ENCODE measurements at regions not wholly inside any gene's neighbourhood (a gene's known extent, or its start where the extent isn't known, plus 50 kb on each side); places are given as distances from the start of the nearest gene placed in this dataset.
A peak's percentile ranks its signal among the peaks of the same experiment; 100 is the strongest.

GRCh38 chr4:143025081-143025704 is 159.5 kb upstream of the USP38 start:
- Histone ChIP-seq H3K4me3 (ENCODE audit: low read length) (no peak overlapping the region), H2AK5ac (ENCODE audit: low read length) (no peak overlapping the region), H3K23ac (ENCODE audit: low read length) (no peak overlapping the region), H2BK5ac (ENCODE audit: low read length) (no peak overlapping the region), H3K4me2 (ENCODE audit: low read length) (no peak overlapping the region), H3K56ac (ENCODE audit: low read length) (peak overlapping the region; percentile 66), H3K36me3 (ENCODE audit: control insufficient read depth, insufficient read depth, low read length) (no peaks in the 10 kb centered on the region), H2BK15ac (replicated peaks; ENCODE audit: low read depth) (no peak overlapping the region), H3K4ac (ENCODE audit: low read depth, low read length) (peak overlapping the region; percentile 20), H3K27ac (ENCODE audit: low read depth, low read length) (no peak overlapping the region), H3K4me1 (ENCODE audit: control insufficient read depth, low read depth, low read length) (no peaks in the 10 kb centered on the region), H2BK120ac (ENCODE audit: low read depth, low read length) (no peak overlapping the region), H3K27me3 (ENCODE audit: insufficient read depth, low read length, poor library complexity) (no peaks in the 10 kb centered on the region), H3K79me1 (ENCODE audit: low read length) (no peaks in the 10 kb centered on the region), H3K18ac (ENCODE audit: low read length) (peak overlapping the region; percentile 22), H3K9ac (ENCODE audit: low read length) (no peak overlapping the region), H3K79me2 (ENCODE audit: control insufficient read depth, insufficient read depth, low read length) (no peaks in the 10 kb centered on the region), H4K5ac (ENCODE audit: low read length) (no peak overlapping the region), H4K8ac (ENCODE audit: low read depth, low read length) (no peak overlapping the region)
- no CpG with 5 or more reads among the region's 3 CpGs for WGBS (ENCODE audit: extremely low coverage, insufficient coverage, low lambda C conversion rate)
- peak; percentile 80 for DNase-seq

- no CpG with 5 or more reads among the region's 1 CpG for WGBS (ENCODE audit: extremely low coverage, insufficient coverage, low lambda C conversion rate)
- Histone ChIP-seq H3K23ac (ENCODE audit: low read length) (no peak overlapping the region), H3K18ac (ENCODE audit: low read length) (no peak overlapping the region), H3K4ac (ENCODE audit: low read depth, low read length) (no peak overlapping the region), H3K4me2 (ENCODE audit: low read length) (no peak overlapping the region), H3K27me3 (ENCODE audit: insufficient read depth, low read length, poor library complexity) (no peaks in the 10 kb centered on the region), H4K5ac (ENCODE audit: low read length) (no peak overlapping the region), H3K36me3 (ENCODE audit: control insufficient read depth, insufficient read depth, low read length) (no peaks in the 10 kb centered on the region), H2BK120ac (ENCODE audit: low read depth, low read length) (no peak overlapping the region), H2BK5ac (ENCODE audit: low read length) (no peak overlapping the region), H3K9ac (ENCODE audit: low read length) (no peak overlapping the region), H3K4me3 (ENCODE audit: low read length) (no peak overlapping the region), H2AK5ac (ENCODE audit: low read length) (no peak overlapping the region), H4K8ac (ENCODE audit: low read depth, low read length) (no peak overlapping the region), H3K4me1 (ENCODE audit: control insufficient read depth, low read depth, low read length) (no peaks in the 10 kb centered on the region), H3K79me1 (ENCODE audit: low read length) (no peaks in the 10 kb centered on the region), H3K56ac (ENCODE audit: low read length) (no peak overlapping the region), H3K27ac (ENCODE audit: low read depth, low read length) (no peak overlapping the region), H2BK15ac (replicated peaks; ENCODE audit: low read depth) (no peak overlapping the region), H3K79me2 (ENCODE audit: control insufficient read depth, insufficient read depth, low read length) (no peaks in the 10 kb centered on the region)
- DNase-seq = no peak
These were observed 158.1 kb upstream of the USP38 start for GRCh38 chr4:143026459-143027170.

GRCh38 chr4:143035661-143036060 is 149.1 kb upstream of the USP38 start:
- H3K4me1 ChIP-seq (ENCODE audit: control insufficient read depth, low read depth, low read length) = no peaks in the 10 kb centered on the region
- no peak overlapping the region for H2AK5ac ChIP-seq (ENCODE audit: low read length)
- no peak overlapping the region for H4K8ac ChIP-seq (ENCODE audit: low read depth, low read length)
- H3K79me1 ChIP-seq (ENCODE audit: low read length) = no peaks in the 10 kb centered on the region
- no peak overlapping the region for H4K5ac ChIP-seq (ENCODE audit: low read length)
- H2BK120ac ChIP-seq (ENCODE audit: low read depth, low read length) = no peak overlapping the region
- no peak overlapping the region for H3K9ac ChIP-seq (ENCODE audit: low read length)
- H3K79me2 ChIP-seq (ENCODE audit: control insufficient read depth, insufficient read depth, low read length) = no peaks in the 10 kb centered on the region
- H3K18ac ChIP-seq (ENCODE audit: low read length) = no peak overlapping the region
- no peak overlapping the region for H2BK15ac ChIP-seq (replicated peaks; ENCODE audit: low read depth)
- no CpG with 5 or more reads among the region's 1 CpG for WGBS (ENCODE audit: extremely low coverage, insufficient coverage, low lambda C conversion rate)
- H3K36me3 ChIP-seq (ENCODE audit: control insufficient read depth, insufficient read depth, low read length) = no peaks in the 10 kb centered on the region
- H2BK5ac ChIP-seq (ENCODE audit: low read length) = no peak overlapping the region
- H3K4ac ChIP-seq (ENCODE audit: low read depth, low read length) = no peak overlapping the region
- H3K27ac ChIP-seq (ENCODE audit: low read depth, low read length) = no peak overlapping the region
- H3K4me3 ChIP-seq (ENCODE audit: low read length) = no peak overlapping the region
- no peak overlapping the region for H3K23ac ChIP-seq (ENCODE audit: low read length)
- H3K4me2 ChIP-seq (ENCODE audit: low read length) = no peak overlapping the region
- DNase-seq = no peak
- no peak overlapping the region for H3K56ac ChIP-seq (ENCODE audit: low read length)
- no peaks in the 10 kb centered on the region for H3K27me3 ChIP-seq (ENCODE audit: insufficient read depth, low read length, poor library complexity)

GRCh38 chr4:143036443-143036842 is 148.3 kb upstream of the USP38 start:
- Histone ChIP-seq H2BK120ac (ENCODE audit: low read depth, low read length) (no peak overlapping the region), H3K27ac (ENCODE audit: low read depth, low read length) (no peak overlapping the region), H3K18ac (ENCODE audit: low read length) (no peak overlapping the region), H3K36me3 (ENCODE audit: control insufficient read depth, insufficient read depth, low read length) (no peaks in the 10 kb centered on the region), H4K8ac (ENCODE audit: low read depth, low read length) (no peak overlapping the region), H4K5ac (ENCODE audit: low read length) (no peak overlapping the region), H2BK15ac (replicated peaks; ENCODE audit: low read depth) (no peak overlapping the region), H3K56ac (ENCODE audit: low read length) (no peak overlapping the region), H3K27me3 (ENCODE audit: insufficient read depth, low read length, poor library complexity) (no peaks in the 10 kb centered on the region), H3K4ac (ENCODE audit: low read depth, low read length) (no peak overlapping the region), H3K79me1 (ENCODE audit: low read length) (no peaks in the 10 kb centered on the region), H3K9ac (ENCODE audit: low read length) (no peak overlapping the region), H3K4me1 (ENCODE audit: control insufficient read depth, low read depth, low read length) (no peaks in the 10 kb centered on the region), H3K4me3 (ENCODE audit: low read length) (no peak overlapping the region), H3K79me2 (ENCODE audit: control insufficient read depth, insufficient read depth, low read length) (no peaks in the 10 kb centered on the region), H2BK5ac (ENCODE audit: low read length) (no peak overlapping the region), H2AK5ac (ENCODE audit: low read length) (no peak overlapping the region), H3K23ac (ENCODE audit: low read length) (no peak overlapping the region), H3K4me2 (ENCODE audit: low read length) (no peak overlapping the region)
- WGBS (ENCODE audit: extremely low coverage, insufficient coverage, low lambda C conversion rate) = no CpG with 5 or more reads among the region's 2 CpGs
- no peak for DNase-seq

- Histone ChIP-seq H2BK120ac (ENCODE audit: low read depth, low read length) (no peak overlapping the region), H3K27me3 (ENCODE audit: insufficient read depth, low read length, poor library complexity) (no peaks in the 10 kb centered on the region), H3K23ac (ENCODE audit: low read length) (no peak overlapping the region)
These were observed 138.3 kb upstream of the USP38 start for GRCh38 chr4:143046454-143046853.

More at GRCh38 chr4:143046454-143046853, 138.3 kb upstream of the USP38 start:
- no peak overlapping the region for H4K5ac ChIP-seq (ENCODE audit: low read length)
- no peak overlapping the region for H3K4ac ChIP-seq (ENCODE audit: low read depth, low read length)
- H3K36me3 ChIP-seq (ENCODE audit: control insufficient read depth, insufficient read depth, low read length) = no peaks in the 10 kb centered on the region
- no peak overlapping the region for H2AK5ac ChIP-seq (ENCODE audit: low read length)
- H3K4me3 ChIP-seq (ENCODE audit: low read length) = no peak overlapping the region
- DNase-seq = no peak
- no peak overlapping the region for H3K4me2 ChIP-seq (ENCODE audit: low read length)
- H3K27ac ChIP-seq (ENCODE audit: low read depth, low read length) = no peak overlapping the region
- no peak overlapping the region for H4K8ac ChIP-seq (ENCODE audit: low read depth, low read length)
- H3K79me1 ChIP-seq (ENCODE audit: low read length) = no peaks in the 10 kb centered on the region
- no peak overlapping the region for H3K56ac ChIP-seq (ENCODE audit: low read length)
- H2BK5ac ChIP-seq (ENCODE audit: low read length) = no peak overlapping the region
- WGBS (ENCODE audit: extremely low coverage, insufficient coverage, low lambda C conversion rate) = no CpG with 5 or more reads among the region's 4 CpGs
- no peaks in the 10 kb centered on the region for H3K79me2 ChIP-seq (ENCODE audit: control insufficient read depth, insufficient read depth, low read length)
- H3K18ac ChIP-seq (ENCODE audit: low read length) = no peak overlapping the region
- no peak overlapping the region for H3K9ac ChIP-seq (ENCODE audit: low read length)
- H2BK15ac ChIP-seq (replicated peaks; ENCODE audit: low read depth) = no peak overlapping the region
- no peaks in the 10 kb centered on the region for H3K4me1 ChIP-seq (ENCODE audit: control insufficient read depth, low read depth, low read length)
